GM12874 (cell line): ENCODE measurements at regions not wholly inside any gene's neighbourhood (a gene's known extent, or its start where the extent isn't known, plus 50 kb on each side); places are given as distances from the start of the nearest gene placed in this dataset.

ENCODE experiments used
- CTCF ChIP-seq: IDR thresholded peaks from 2 replicates; pipeline ENCODE4 v1.5.1; 2011; ENCODE audit warnings: low read depth, mild to moderate bottlenecking, control low read depth, low read length, moderate library complexity; ENCODE audit not compliant: insufficient read depth

DNA sequence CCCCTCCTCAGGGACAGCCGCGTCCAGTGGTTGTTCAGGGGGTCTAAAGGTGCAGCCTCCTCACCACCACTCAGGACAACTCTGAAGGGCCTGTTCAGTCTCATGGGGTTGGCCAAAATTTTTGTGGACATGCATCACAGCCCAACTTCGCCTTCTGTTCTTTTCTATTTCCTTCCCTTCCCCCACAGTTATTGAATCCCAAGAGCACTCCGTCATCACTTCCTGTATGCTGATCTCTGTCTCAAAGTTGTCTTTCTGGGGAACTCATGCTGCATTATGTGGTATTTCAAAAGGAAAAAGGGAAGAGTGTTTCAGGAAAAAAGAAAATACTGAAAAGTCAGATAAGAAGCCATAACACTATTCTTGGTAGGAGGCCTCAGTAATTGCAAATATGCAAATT is 355.4 kb downstream of the CAAP1 start:
- no peak for TF ChIP-seq CTCF

DNA sequence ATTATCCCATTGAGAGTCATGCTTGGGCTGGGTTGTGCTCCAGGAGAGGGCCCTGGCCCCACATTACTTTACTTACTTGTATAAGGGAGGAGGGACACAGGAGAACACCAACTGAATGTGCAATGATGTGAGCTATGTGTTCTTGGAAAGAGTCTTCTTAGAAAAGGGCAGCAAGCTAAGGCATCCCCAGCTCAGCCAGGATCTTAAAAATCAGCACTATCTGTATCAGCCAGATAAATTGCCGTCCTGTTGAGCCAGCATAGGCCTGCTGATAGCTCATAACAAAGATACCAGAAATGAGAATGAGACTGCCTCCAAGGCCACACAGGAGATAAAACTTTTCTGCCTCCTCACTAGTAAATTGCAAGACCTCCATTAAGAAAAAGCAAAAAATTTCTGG is 357.5 kb downstream of the CAAP1 start:
- no peak for TF ChIP-seq CTCF

- TF ChIP-seq CTCF = no peak
These were observed 361.8 kb downstream of the CAAP1 start for GRCh38 chr9:26530841-26531240.

GRCh38 chr9:26527931-26528330 is 364.7 kb downstream of the CAAP1 start:
- TF ChIP-seq CTCF = no peak

- TF ChIP-seq CTCF = no peak
These were observed 368.3 kb downstream of the CAAP1 start for GRCh38 chr9:26524267-26524666.

DNA sequence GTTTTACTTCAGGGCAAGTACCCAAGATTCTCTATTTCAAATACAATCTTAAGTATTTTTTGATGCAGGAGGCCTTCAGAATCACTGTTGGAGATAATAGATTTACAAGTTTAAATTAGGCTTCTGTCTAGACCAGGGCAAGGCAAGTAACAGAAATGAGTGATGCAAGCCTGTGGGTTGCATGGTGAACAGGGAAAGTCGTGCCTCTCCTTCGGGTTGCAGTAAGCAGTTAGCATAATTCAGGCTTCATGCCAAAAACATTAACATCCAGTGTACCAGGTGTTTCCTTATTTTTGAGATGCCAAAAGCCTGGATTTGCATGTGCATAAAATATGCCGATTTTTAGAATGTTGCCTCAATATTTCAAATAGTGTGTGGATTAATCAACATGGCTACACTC is 369.0 kb downstream of the CAAP1 start:
- no peak for TF ChIP-seq CTCF

- no peak for TF ChIP-seq CTCF
These were observed 372.5 kb downstream of the CAAP1 start for GRCh38 chr9:26520141-26520540.
